GM12872 (cell line): ENCODE measurements at regions not wholly inside any gene's neighbourhood (a gene's known extent, or its start where the extent isn't known, plus 50 kb on each side); places are given as distances from the start of the nearest gene placed in this dataset.

ENCODE experiments used
- TF ChIP-seq, protein P1 (sequence below): IDR thresholded peaks from 3 replicates; pipeline ENCODE4 v1.5.1; 2011; ENCODE audit warnings: low read depth, mild to moderate bottlenecking, low read length, moderate library complexity; ENCODE audit not compliant: insufficient read depth

DNA sequence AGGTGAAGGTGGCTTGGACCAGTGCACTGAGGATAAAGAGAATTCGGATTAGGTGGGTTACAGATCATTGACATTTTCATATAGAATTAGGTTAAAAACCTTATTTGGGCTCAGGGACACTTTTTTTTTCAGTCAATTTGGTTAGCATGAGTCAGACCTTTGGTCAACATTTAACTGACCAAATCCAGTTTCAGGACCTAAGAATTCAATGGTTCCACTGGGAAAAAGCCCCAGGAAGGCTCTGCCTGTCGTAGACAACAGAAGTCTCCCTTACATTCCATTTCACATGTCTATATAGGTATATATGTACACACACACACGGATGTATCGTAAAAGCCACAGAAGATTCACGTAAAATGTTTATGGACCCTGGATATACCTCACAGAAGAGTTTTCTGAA lies 184.2 kb upstream of the RREB1 start:
- TF ChIP-seq, protein P1, sequence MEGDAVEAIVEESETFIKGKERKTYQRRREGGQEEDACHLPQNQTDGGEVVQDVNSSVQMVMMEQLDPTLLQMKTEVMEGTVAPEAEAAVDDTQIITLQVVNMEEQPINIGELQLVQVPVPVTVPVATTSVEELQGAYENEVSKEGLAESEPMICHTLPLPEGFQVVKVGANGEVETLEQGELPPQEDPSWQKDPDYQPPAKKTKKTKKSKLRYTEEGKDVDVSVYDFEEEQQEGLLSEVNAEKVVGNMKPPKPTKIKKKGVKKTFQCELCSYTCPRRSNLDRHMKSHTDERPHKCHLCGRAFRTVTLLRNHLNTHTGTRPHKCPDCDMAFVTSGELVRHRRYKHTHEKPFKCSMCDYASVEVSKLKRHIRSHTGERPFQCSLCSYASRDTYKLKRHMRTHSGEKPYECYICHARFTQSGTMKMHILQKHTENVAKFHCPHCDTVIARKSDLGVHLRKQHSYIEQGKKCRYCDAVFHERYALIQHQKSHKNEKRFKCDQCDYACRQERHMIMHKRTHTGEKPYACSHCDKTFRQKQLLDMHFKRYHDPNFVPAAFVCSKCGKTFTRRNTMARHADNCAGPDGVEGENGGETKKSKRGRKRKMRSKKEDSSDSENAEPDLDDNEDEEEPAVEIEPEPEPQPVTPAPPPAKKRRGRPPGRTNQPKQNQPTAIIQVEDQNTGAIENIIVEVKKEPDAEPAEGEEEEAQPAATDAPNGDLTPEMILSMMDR = no peak

DNA sequence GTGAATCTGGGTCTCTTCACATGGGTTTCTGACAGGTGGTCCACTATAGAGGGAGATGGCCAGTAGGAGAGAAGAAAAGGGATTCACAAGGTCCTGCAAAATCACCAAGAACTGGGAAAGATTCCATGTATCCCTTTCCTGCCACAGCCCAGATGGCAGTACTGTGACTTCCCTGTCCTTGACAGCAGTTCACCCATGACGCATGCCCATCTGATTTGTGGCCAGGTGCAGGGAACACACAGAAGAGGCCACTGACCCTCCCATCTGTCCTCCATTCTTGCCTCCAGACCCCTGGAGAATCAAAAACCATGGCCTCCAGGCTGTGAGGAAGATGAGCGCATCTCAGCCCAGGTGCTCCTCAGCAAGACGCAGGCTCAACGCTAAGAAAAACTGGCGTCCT lies 183.1 kb upstream of the RREB1 start:
- TF ChIP-seq, protein P1 = no peak

- TF ChIP-seq, protein P1 = no peak
These were observed 182.2 kb upstream of the RREB1 start for GRCh38 chr6:6925391-6926164.

DNA sequence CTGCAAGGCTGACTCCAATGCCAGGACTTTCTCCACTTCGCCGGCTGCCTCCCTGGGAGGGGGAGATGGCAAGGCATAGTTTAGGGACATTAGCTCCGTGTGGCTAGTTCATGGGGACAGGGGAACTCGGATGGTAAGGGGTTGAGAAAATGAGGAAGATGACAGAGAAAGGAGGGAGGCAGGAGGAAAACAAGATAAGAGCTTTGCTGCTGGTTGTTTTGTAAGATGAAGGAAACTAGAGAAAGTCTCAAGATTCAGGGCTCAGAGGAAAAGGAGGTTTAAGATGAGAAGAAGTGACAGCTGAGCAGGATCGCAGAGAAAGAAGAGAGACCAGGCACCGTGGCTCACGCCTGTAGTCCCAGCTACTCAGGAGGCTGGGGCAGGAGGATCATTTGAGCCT lies 180.9 kb upstream of the RREB1 start:
- TF ChIP-seq, protein P1 = no peak

DNA sequence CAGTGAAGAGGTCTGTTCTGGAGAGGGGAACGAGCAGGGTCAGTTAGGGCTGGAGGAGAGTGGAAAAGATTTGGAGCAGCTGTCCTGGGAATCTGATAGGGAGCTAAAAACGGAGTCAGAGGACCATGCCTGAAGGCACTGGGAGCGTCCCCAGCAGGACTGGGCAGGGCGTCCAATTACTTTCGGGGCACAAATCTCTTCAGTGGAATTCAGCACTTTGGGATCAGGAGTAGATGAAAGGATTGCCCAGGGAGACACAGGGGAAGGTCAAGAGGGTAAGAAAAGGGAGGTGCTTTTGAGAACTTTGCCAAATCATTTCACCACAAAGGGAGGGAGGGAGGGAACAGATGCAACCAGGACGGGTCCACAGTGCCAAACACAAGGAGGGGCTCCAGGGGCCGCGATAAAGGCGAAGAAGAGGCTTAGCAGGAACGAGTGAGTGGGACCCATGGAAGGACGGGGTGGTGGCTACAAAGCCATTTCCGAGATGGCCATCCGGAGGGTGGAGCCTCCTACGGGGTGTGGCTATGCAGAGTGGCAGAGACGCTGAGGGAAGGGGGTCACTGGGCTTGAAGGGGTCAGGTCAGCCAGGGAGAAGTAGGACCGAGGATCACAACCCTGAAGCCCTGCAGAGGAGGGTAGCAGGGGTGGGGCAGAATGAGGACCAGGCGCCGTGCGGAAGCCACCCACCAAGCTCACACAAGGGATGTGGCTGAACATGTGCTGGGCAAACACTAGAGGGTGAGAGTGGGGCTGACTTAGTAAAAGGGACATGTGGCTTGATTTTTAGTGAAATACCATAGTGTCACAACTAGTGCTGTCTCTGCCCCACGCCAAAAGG lies 180.0 kb upstream of the RREB1 start:
- TF ChIP-seq, protein P1 = 0 out of 3 replicates have a peak, but pooled peaks have one; percentile 21

GRCh38 chr6:6930223-6930880 lies 177.4 kb upstream of the RREB1 start:
- TF ChIP-seq, protein P1 = no peak
